AG09309 (cell line): ENCODE measurements at regions not wholly inside any gene's neighbourhood (a gene's known extent, or its start where the extent isn't known, plus 50 kb on each side); places are given as distances from the start of the nearest gene placed in this dataset.

Experiments
- DNase-seq: peaks from one replicate; pipeline ENCODE4 v3.0.0-alpha.2; 2010; ENCODE audit warnings: low read depth
- H3K4me3 ChIP-seq: 2 replicates; pipeline ENCODE4 v1.5.1; 2011; ENCODE audit warnings: mild to moderate bottlenecking, low read depth, low read length, moderate library complexity; ENCODE audit not compliant: control insufficient read depth
- TF ChIP-seq, protein P1 (sequence below): IDR thresholded peaks from 2 replicates; pipeline ENCODE4 v1.5.1; 2011; ENCODE audit warnings: mild to moderate bottlenecking, low read depth, low read length, inconsistent platforms; ENCODE audit not compliant: insufficient read depth, control insufficient read depth; ENCODE audit errors: missing control alignments

- H3K4me3 ChIP-seq = no peak overlapping the region
- no peak for DNase-seq
- TF ChIP-seq, protein P1, sequence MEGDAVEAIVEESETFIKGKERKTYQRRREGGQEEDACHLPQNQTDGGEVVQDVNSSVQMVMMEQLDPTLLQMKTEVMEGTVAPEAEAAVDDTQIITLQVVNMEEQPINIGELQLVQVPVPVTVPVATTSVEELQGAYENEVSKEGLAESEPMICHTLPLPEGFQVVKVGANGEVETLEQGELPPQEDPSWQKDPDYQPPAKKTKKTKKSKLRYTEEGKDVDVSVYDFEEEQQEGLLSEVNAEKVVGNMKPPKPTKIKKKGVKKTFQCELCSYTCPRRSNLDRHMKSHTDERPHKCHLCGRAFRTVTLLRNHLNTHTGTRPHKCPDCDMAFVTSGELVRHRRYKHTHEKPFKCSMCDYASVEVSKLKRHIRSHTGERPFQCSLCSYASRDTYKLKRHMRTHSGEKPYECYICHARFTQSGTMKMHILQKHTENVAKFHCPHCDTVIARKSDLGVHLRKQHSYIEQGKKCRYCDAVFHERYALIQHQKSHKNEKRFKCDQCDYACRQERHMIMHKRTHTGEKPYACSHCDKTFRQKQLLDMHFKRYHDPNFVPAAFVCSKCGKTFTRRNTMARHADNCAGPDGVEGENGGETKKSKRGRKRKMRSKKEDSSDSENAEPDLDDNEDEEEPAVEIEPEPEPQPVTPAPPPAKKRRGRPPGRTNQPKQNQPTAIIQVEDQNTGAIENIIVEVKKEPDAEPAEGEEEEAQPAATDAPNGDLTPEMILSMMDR = no peak
Observed at GRCh38 chr21:16283516-16283915, 553.7 kb downstream of the USP25 start.

- TF ChIP-seq, protein P1 = no peak
- no peak overlapping the region for H3K4me3 ChIP-seq
- DNase-seq = no peak
Observed at GRCh38 chr21:16285605-16286126, 555.9 kb downstream of the USP25 start.

- H3K4me3 ChIP-seq = no peak overlapping the region
- DNase-seq = no peak
- TF ChIP-seq, protein P1 = no peak
Observed at GRCh38 chr21:16287046-16287445, 557.3 kb downstream of the USP25 start.

- DNase-seq = no peak
- TF ChIP-seq, protein P1 = no peak
- H3K4me3 ChIP-seq = no peak overlapping the region
Observed at GRCh38 chr21:16291296-16291695, 561.5 kb downstream of the USP25 start.

- TF ChIP-seq, protein P1 = no peak
- no peak overlapping the region for H3K4me3 ChIP-seq
- DNase-seq = no peak
Observed at GRCh38 chr21:16294128-16294527, 564.3 kb downstream of the USP25 start.

- peak; percentile 46 for DNase-seq
- H3K4me3 ChIP-seq = no peak overlapping the region
- TF ChIP-seq, protein P1 = no peak
Observed at GRCh38 chr21:16302851-16303282, 573.1 kb downstream of the USP25 start.
